ENCODE measurements at regions not wholly inside any gene's neighbourhood (a gene's known extent, or its start where the extent isn't known, plus 50 kb on each side); places are given as distances from the start of the nearest gene placed in this dataset.

- no peak for DNase-seq (ENCODE audit: low read depth, low spot score)
- H3K27me3 ChIP-seq (ENCODE audit: control insufficient read depth, insufficient read depth, low read length) = peaks cover 12% of the 10 kb centered on the region
- ChIA-PET POLR2A (no interaction called here), CTCF (no interaction called here)
- H3K4me3 ChIP-seq (ENCODE audit: low read depth, low read length) = no peak overlapping the region
- H3K27ac ChIP-seq (ENCODE audit: low read depth, low read length) = no peak overlapping the region
- no peaks in the 10 kb centered on the region for H3K9me3 ChIP-seq (ENCODE audit: control insufficient read depth, insufficient read depth, low read length)
- TF ChIP-seq CTCF (IDR thresholded peaks at IDR 0.05; ENCODE audit: low read depth, low read length) = no peak
Measured at GRCh38 chr11:45056529-45056928, 89.9 kb upstream of the PRDM11 start.

GRCh38 chr11:45057938-45058646 is 88.3 kb upstream of the PRDM11 start:
- peaks cover 9% of the 10 kb centered on the region for H3K27me3 ChIP-seq (ENCODE audit: control insufficient read depth, insufficient read depth, low read length)
- no peak overlapping the region for H3K27ac ChIP-seq (ENCODE audit: low read depth, low read length)
- no peak overlapping the region for H3K4me3 ChIP-seq (ENCODE audit: low read depth, low read length)
- ChIA-PET CTCF (no interaction called here), POLR2A (no interaction called here)
- no peak for TF ChIP-seq CTCF (IDR thresholded peaks at IDR 0.05; ENCODE audit: low read depth, low read length)
- no peaks in the 10 kb centered on the region for H3K9me3 ChIP-seq (ENCODE audit: control insufficient read depth, insufficient read depth, low read length)
- DNase-seq (ENCODE audit: low read depth, low spot score) = no peak

GRCh38 chr11:45058647-45058950 is 87.8 kb upstream of the PRDM11 start:
- peaks cover 9% of the 10 kb centered on the region for H3K27me3 ChIP-seq (ENCODE audit: control insufficient read depth, insufficient read depth, low read length)
- DNase-seq (ENCODE audit: low read depth, low spot score) = no peak
- no peak overlapping the region for H3K4me3 ChIP-seq (ENCODE audit: low read depth, low read length)
- no peak overlapping the region for H3K27ac ChIP-seq (ENCODE audit: low read depth, low read length)
- TF ChIP-seq CTCF (IDR thresholded peaks at IDR 0.05; ENCODE audit: low read depth, low read length) = no peak
- POLR2A ChIA-PET = no interaction called here
- CTCF ChIA-PET = no interaction called here
- no peaks in the 10 kb centered on the region for H3K9me3 ChIP-seq (ENCODE audit: control insufficient read depth, insufficient read depth, low read length)

- no peak for DNase-seq (ENCODE audit: low read depth, low spot score)
- H3K4me3 ChIP-seq (ENCODE audit: low read depth, low read length) = no peak overlapping the region
- TF ChIP-seq CTCF (IDR thresholded peaks at IDR 0.05; ENCODE audit: low read depth, low read length) = no peak
- CTCF ChIA-PET = interaction anchor here (2.6 kb wide), 1 partner anchor 43 kb away, joined by 12 read pairs; no protein-coding TSS in a partner anchor
- H3K9me3 ChIP-seq (ENCODE audit: control insufficient read depth, insufficient read depth, low read length) = no peaks in the 10 kb centered on the region
- POLR2A ChIA-PET = no interaction called here
- H3K27ac ChIP-seq (ENCODE audit: low read depth, low read length) = no peak overlapping the region
- H3K27me3 ChIP-seq (ENCODE audit: control insufficient read depth, insufficient read depth, low read length) = peaks cover 5% of the 10 kb centered on the region
Measured at GRCh38 chr11:45060707-45061106, 85.7 kb upstream of the PRDM11 start.

GRCh38 chr11:45061641-45062040 is 84.8 kb upstream of the PRDM11 start:
- ChIA-PET CTCF (interaction anchor here (0.9 to 2.6 kb wide), 2 partner anchors 42 to 126 kb away, joined by 3 to 12 read pairs; no protein-coding TSS in a partner anchor), POLR2A (no interaction called here)
- no peak for TF ChIP-seq CTCF (IDR thresholded peaks at IDR 0.05; ENCODE audit: low read depth, low read length)
- Histone ChIP-seq H3K9me3 (ENCODE audit: control insufficient read depth, insufficient read depth, low read length) (no peaks in the 10 kb centered on the region), H3K27ac (ENCODE audit: low read depth, low read length) (no peak overlapping the region), H3K27me3 (ENCODE audit: control insufficient read depth, insufficient read depth, low read length) (peaks cover 7% of the 10 kb centered on the region), H3K4me3 (ENCODE audit: low read depth, low read length) (no peak overlapping the region)
- no peak for DNase-seq (ENCODE audit: low read depth, low spot score)

All from AG04450 (cell line).